SK-N-SH (cell line): ENCODE measurements at regions not wholly inside any gene's neighbourhood (a gene's known extent, or its start where the extent isn't known, plus 50 kb on each side); places are given as distances from the start of the nearest gene placed in this dataset.

Experiments
- CTCF ChIA-PET: fragments of 300-600, 350-600 bp; formaldehyde crosslinking; extraction: SDS; loops from one replicate; lab custom pipeline; 2021; lab: Yijun Ruan, JAX
- POLR2A ChIA-PET: fragments of 350-600 bp; sonication (Branson Sonifier 250); formaldehyde crosslinking; extraction: SDS; loops from one replicate; lab custom pipeline; 2020; ENCODE audit warnings: antibody characterized with exemption, inconsistent platforms; lab: Yijun Ruan, JAX
- DNase-seq: peaks from one replicate; pipeline ENCODE4 v3.0.0; 2012
- H2AFZ ChIP-seq: fragments of 200-600 bp; sonication (generic); 2 replicates; pipeline ENCODE4 v1.8.1; 2016; ENCODE audit warnings: antibody characterized with exemption, mild to moderate bottlenecking, low read depth
- H3F3A ChIP-seq: fragments of 200-600 bp; sonication (generic); replicated peaks from 2 replicates; pipeline ENCODE3; 2016; ENCODE audit warnings: antibody characterized with exemption, mild to moderate bottlenecking; ENCODE audit not compliant: insufficient read depth
- H3K27ac ChIP-seq, 2 experiments: fragments of 200-500 bp in 1 of 2; fragments of 200-600 bp in 1 of 2; sonication (Bioruptor generic) in 1 of 2; sonication (generic), shearing (Covaris generic) in 1 of 2; 2 replicates each; pipeline versions ENCODE4 v1.5.1 to v1.6.1; 2014 to 2016; ENCODE audit warnings: low read depth in 2 of 2, inconsistent platforms in 1 of 2, low read length in 1 of 2, mild to moderate bottlenecking in 1 of 2, mixed read lengths in 1 of 2
- H3K27me3 ChIP-seq: fragments of 200-600 bp; sonication (generic), shearing (Covaris generic); 2 replicates; pipeline ENCODE4 v1.6.1; 2016; ENCODE audit warnings: mixed run types; ENCODE audit not compliant: insufficient read depth
- H3K36me3 ChIP-seq, 2 experiments: fragments of 200-500 bp in 1 of 2; fragments of 200-600 bp in 1 of 2; sonication (Bioruptor generic) in 1 of 2; sonication (generic) in 1 of 2; replicated peaks in 1 of 2; 2 replicates each; pipeline versions ENCODE3 to v1.5.1; 2014 to 2016; ENCODE audit warnings: low read length in 1 of 2, mild to moderate bottlenecking in 1 of 2; ENCODE audit not compliant: insufficient read depth in 2 of 2, control insufficient read depth in 1 of 2
- H3K4me1 ChIP-seq, 2 experiments: fragments of 200-500 bp in 1 of 2; fragments of 200-600 bp in 1 of 2; sonication (Bioruptor generic) in 1 of 2; sonication (generic), shearing (Covaris generic) in 1 of 2; 2 replicates each; pipeline versions ENCODE4 v1.5.1 to v1.6.1; 2014 to 2016; ENCODE audit warnings: low read depth in 1 of 2, low read length in 1 of 2, mixed run types in 1 of 2; ENCODE audit not compliant: insufficient read depth in 2 of 2, control insufficient read depth in 1 of 2
- H3K4me2 ChIP-seq: fragments of 200-600 bp; sonication (generic), shearing (Covaris generic); 2 replicates; pipeline ENCODE4 v1.6.1; 2017; ENCODE audit warnings: mixed run types
- H3K4me3 ChIP-seq, 2 experiments: fragments of 200-500 bp in 1 of 2; fragments of 200-600 bp in 1 of 2; sonication (Bioruptor generic) in 1 of 2; sonication (generic), shearing (Covaris generic) in 1 of 2; 2 replicates each; pipeline versions ENCODE4 v1.5.1 to v1.8.1; 2014 to 2016; ENCODE audit warnings: low read depth in 2 of 2, inconsistent platforms in 1 of 2, low read length in 1 of 2, mild to moderate bottlenecking in 1 of 2, mixed read lengths in 1 of 2, moderate library complexity in 1 of 2
- H3K79me2 ChIP-seq: fragments of 200-600 bp; sonication (generic); 2 replicates; pipeline ENCODE4 v1.8.1; 2017; ENCODE audit warnings: mild to moderate bottlenecking; ENCODE audit not compliant: insufficient read depth
- H3K9ac ChIP-seq: fragments of 200-600 bp; sonication (generic); 2 replicates; pipeline ENCODE4 v1.6.1; 2017; ENCODE audit warnings: mixed run types
- H3K9me2 ChIP-seq: fragments of 200-600 bp; sonication (generic); 2 replicates; pipeline ENCODE4 v1.6.1; 2017; ENCODE audit warnings: mixed run types
- H3K9me3 ChIP-seq: fragments of 200-600 bp; sonication (generic); 2 replicates; pipeline ENCODE4 v1.6.1; 2017; ENCODE audit warnings: mixed run types, mild to moderate bottlenecking, moderate library complexity
- H4K20me1 ChIP-seq: fragments of 200-600 bp; sonication (generic); 2 replicates; pipeline ENCODE4 v1.6.1; 2017; ENCODE audit warnings: mild to moderate bottlenecking, mixed run types; ENCODE audit not compliant: insufficient read depth
- CHD2 ChIP-seq: fragments of 150-350 bp; IDR thresholded peaks from 2 replicates; pipeline ENCODE4 v1.6.1; 2018; ENCODE audit warnings: low read length; ENCODE audit not compliant: partially characterized antibody
- ELF1 ChIP-seq: IDR thresholded peaks from 2 replicates; pipeline ENCODE4 v1.4.0; 2012
- EP300 ChIP-seq, 2 experiments: IDR thresholded peaks; 2 replicates each; pipeline versions ENCODE4 v1.4.0 to v1.6.1; 2012; ENCODE audit warnings: borderline replicate concordance in 1 of 2, low read depth in 1 of 2, low read length in 1 of 2
- EZH2phosphoT487 ChIP-seq: fragments of 200-600 bp; sonication (generic); IDR thresholded peaks from 2 replicates; pipeline ENCODE4 v1.6.1; 2017; ENCODE audit warnings: low read depth, mixed run types, mild to moderate bottlenecking, antibody characterized with exemption, moderate library complexity, borderline replicate concordance
- FOSL2 ChIP-seq: IDR thresholded peaks from 2 replicates; pipeline ENCODE4 v1.4.0; 2012; ENCODE audit warnings: low read depth, mild to moderate bottlenecking, moderate library complexity, borderline replicate concordance
- FOXJ3 ChIP-seq: sonication (generic); formaldehyde crosslinking; IDR thresholded peaks from 2 replicates; pipeline ENCODE4 v1.5.1; 2020; ENCODE audit warnings: mild to moderate bottlenecking, missing genetic modification reagents
- FOXM1 ChIP-seq: IDR thresholded peaks from 2 replicates; pipeline ENCODE4 v1.4.0; 2012; ENCODE audit warnings: low read depth, mild to moderate bottlenecking
- GABPA ChIP-seq: IDR thresholded peaks from 2 replicates; pipeline ENCODE4 v1.4.0; 2012; ENCODE audit warnings: low read depth, mild to moderate bottlenecking
- GATA2 ChIP-seq: sonication (generic); formaldehyde crosslinking; IDR thresholded peaks from 2 replicates; pipeline ENCODE4 v1.5.0; 2020; ENCODE audit warnings: mild to moderate bottlenecking, missing genetic modification reagents
- MEF2A ChIP-seq: IDR thresholded peaks from 2 replicates; pipeline ENCODE4 v1.4.0; 2012; ENCODE audit warnings: low read depth, borderline replicate concordance
- MXI1 ChIP-seq: IDR thresholded peaks from 2 replicates; pipeline ENCODE4 v1.6.1; 2012; ENCODE audit warnings: mild to moderate bottlenecking, low read depth, low read length, improper control_type of control experiment
- NFIC ChIP-seq: IDR thresholded peaks from 2 replicates; pipeline ENCODE4 v1.4.0; 2012; ENCODE audit warnings: borderline replicate concordance
- NRF1 ChIP-seq: IDR thresholded peaks from 2 replicates; pipeline ENCODE4 v1.6.1; 2012; ENCODE audit warnings: low read depth, mild to moderate bottlenecking, low read length
- POLR2AphosphoS5 ChIP-seq: IDR thresholded peaks from 2 replicates; pipeline ENCODE4 v1.6.1; 2012; ENCODE audit warnings: low read depth, low read length
- RAD21 ChIP-seq: IDR thresholded peaks from 2 replicates; pipeline ENCODE4 v1.6.1; 2012; ENCODE audit warnings: mild to moderate bottlenecking, low read length
- RXRA ChIP-seq: IDR thresholded peaks from 2 replicates; pipeline ENCODE4 v1.4.0; 2012; ENCODE audit warnings: low read depth, mild to moderate bottlenecking, borderline replicate concordance
- SMC3 ChIP-seq: IDR thresholded peaks from 2 replicates; pipeline ENCODE4 v1.6.1; 2012; ENCODE audit warnings: low read depth, low read length, improper control_type of control experiment
- TAF1 ChIP-seq: IDR thresholded peaks from 2 replicates; pipeline ENCODE4 v1.6.1; 2012; ENCODE audit warnings: low read depth, mild to moderate bottlenecking, low read length, moderate library complexity, borderline replicate concordance
- TEAD4 ChIP-seq: IDR thresholded peaks from 2 replicates; pipeline ENCODE4 v1.4.0; 2012; ENCODE audit warnings: mild to moderate bottlenecking, borderline replicate concordance; ENCODE audit not compliant: insufficient read depth
- YY1 ChIP-seq: IDR thresholded peaks from 2 replicates; pipeline ENCODE4 v1.4.0; 2012; ENCODE audit warnings: low read depth, mild to moderate bottlenecking
- whole genome bisulfite sequencing: methylation state at CpG from one replicate; pipeline ENCODE4 v1.1.6; 2017; ENCODE audit warnings: low lambda C conversion rate; 5-methylcytosine and 5-hydroxymethylcytosine counted together
- TF ChIP-seq, protein P1 (sequence below): IDR thresholded peaks from 2 replicates; pipeline ENCODE4 v1.4.0; 2012; ENCODE audit warnings: low read depth, borderline replicate concordance
- TF ChIP-seq, protein P2 (sequence below): fragments of 150-350 bp; IDR thresholded peaks from 2 replicates; pipeline ENCODE4 v1.6.1; 2016; ENCODE audit warnings: mild to moderate bottlenecking, low read depth, low read length
- TF ChIP-seq, protein P3 (sequence below): IDR thresholded peaks from 2 replicates; pipeline ENCODE4 v1.4.0; 2012; ENCODE audit warnings: low read depth

DNA sequence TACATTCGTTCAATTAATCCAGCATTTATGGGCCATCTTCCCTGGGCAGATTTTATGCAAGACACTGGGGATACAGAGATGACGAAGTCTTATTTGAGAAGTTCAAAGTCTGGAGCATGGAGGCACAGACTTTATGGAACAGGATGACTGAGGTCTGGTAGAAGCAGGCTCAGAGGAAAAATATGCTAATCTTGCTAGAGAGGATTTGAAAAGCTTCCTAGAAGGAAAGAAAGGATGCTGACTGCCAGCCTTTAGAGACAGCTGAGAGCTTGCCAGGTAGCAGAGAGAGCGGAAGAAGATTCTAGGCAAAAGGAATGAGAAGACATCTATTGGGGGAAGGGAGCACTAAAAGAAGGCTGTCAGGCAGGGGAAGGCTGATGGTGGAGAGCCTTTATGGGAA, 75.5 kb upstream of the ATP5PO start:
- H4K20me1 ChIP-seq = no peaks in the 10 kb centered on the region
- no peak for DNase-seq
- TF ChIP-seq NFIC (no peak), ELF1 (no peak), TAF1 (no peak), RAD21 (no peak), YY1 (no peak), SMC3 (no peak), GATA2 (CRISPR knock-in tag) (no peak)

DNA sequence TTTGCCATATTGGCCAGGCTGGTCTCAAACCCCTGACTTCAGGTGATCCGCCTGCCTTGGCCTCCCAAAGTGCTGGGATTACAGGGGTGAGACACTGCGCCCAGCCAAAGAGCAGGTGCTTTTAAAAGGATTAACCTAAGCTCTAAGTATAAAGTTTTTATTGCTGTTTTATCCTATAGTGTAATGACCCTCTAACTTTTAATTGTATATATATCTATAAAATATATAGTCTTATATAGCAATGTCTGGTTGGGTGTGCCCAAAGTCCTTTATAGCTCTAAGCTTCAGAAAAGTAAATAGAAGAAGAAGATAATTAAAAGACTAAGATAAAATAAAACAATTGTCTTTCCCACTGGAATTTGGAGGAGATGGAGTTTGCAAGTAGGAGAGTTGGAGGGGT, 73.8 kb upstream of the ATP5PO start:
- Histone ChIP-seq H3K4me1 (no peaks in the 10 kb centered on the region), H3F3A (no peaks in the 10 kb centered on the region), H4K20me1 (no peaks in the 10 kb centered on the region), H2AFZ (no peak overlapping the region), H3K36me3 (no peaks in the 10 kb centered on the region), H3K27me3 (no peaks in the 10 kb centered on the region), H3K4me2 (no peak overlapping the region), H3K27ac (no peak overlapping the region), H3K9me2 (no peaks in the 10 kb centered on the region), H3K79me2 (no peaks in the 10 kb centered on the region), H3K4me3 (no peak overlapping the region), H3K9me3 (no peaks in the 10 kb centered on the region)
- POLR2A ChIA-PET = no interaction called here
- no peak for DNase-seq
- 66% methylated on average over 2 of the region's 2 CpGs for WGBS
- CTCF ChIA-PET = no interaction called here
- no peak for TF ChIP-seq FOXM1
- TF ChIP-seq, all 33 proteins: peak for 0
- no peak overlapping the region for H3K9ac ChIP-seq

More for the DNA sequence above, 75.5 kb upstream of the ATP5PO start:
- Histone ChIP-seq H3K9me2 (no peaks in the 10 kb centered on the region), H3K4me1 (no peaks in the 10 kb centered on the region), H3K4me3 (no peak overlapping the region), H3K36me3 (no peaks in the 10 kb centered on the region), H3K9me3 (0 out of 2 replicates have a peak, but pooled peaks cover 3% of the 10 kb centered on the region), H3K9ac (no peak overlapping the region), H3F3A (no peaks in the 10 kb centered on the region), H2AFZ (no peak overlapping the region), H3K27me3 (no peaks in the 10 kb centered on the region), H3K79me2 (no peaks in the 10 kb centered on the region), H3K4me2 (no peak overlapping the region), H3K27ac (no peak overlapping the region)
- ChIA-PET POLR2A (no interaction called here), CTCF (no interaction called here)
- 43% methylated on average over 3 of the region's 3 CpGs for WGBS

DNA sequence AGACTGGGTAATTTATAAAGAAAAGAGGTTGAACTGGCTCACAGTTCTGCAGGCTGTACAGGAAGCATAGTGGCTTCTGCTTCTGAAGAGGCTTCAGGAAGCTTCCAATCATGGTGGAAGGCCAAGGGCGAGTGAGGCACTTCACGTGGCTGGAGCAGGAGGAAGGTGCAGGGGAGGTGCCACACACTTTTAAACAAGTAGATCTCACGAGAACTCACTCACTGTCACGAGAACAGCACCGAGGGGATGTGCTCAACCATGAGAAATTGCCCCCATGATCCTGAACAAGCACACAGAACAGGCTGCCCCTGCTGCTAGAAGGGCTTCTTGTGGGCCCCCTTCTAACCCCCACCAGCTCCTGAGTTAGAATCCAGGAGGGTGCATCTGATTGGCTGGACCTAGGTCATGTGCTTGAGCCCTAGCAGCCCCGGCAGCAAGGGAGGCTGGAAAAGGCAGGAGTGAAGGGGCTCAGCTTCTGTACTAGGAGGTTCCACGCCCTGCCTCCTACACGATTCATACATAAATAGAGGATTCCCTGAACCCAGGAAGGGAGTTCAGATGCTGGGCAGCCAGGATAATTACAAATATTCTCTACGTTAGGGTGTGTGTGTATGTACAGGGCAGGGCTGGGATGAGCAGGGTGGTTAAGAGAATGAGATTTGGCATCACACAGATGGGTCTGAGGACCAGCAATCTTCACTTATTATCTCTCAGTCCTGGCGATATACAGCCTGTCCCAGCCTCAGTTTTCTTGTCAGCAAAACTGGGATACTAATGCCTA, 72.8 kb upstream of the ATP5PO start:
- WGBS = 72% methylated on average over 10 of the region's 10 CpGs
- ChIA-PET CTCF (no interaction called here), POLR2A (no interaction called here)
- Histone ChIP-seq H3F3A (no peaks in the 10 kb centered on the region), H2AFZ (no peak overlapping the region), H3K27me3 (no peaks in the 10 kb centered on the region), H3K9ac (no peak overlapping the region), H3K4me2 (no peak overlapping the region), H3K9me3 (no peaks in the 10 kb centered on the region), H3K4me1 (no peaks in the 10 kb centered on the region), H3K79me2 (no peaks in the 10 kb centered on the region), H4K20me1 (no peaks in the 10 kb centered on the region), H3K27ac (no peak overlapping the region), H3K4me3 (no peak overlapping the region), H3K9me2 (no peaks in the 10 kb centered on the region), H3K36me3 (no peaks in the 10 kb centered on the region)
- DNase-seq = no peak
- TF ChIP-seq FOSL2 (no peak), MEF2A (no peak), EZH2phosphoT487 (no peak), EP300 (IDR thresholded peaks at IDR 0.05; ENCODE audit: borderline replicate concordance in 1 of 2, low read depth in 1 of 2, low read length in 1 of 2) (no peak), RXRA (no peak), TEAD4 (no peak), POLR2AphosphoS5 (no peak), CHD2 (no peak), MXI1 (no peak), GATA2 (CRISPR knock-in tag) (no peak), FOXM1 (no peak), FOXJ3 (CRISPR knock-in tag) (no peak), GABPA (no peak), RAD21 (no peak), NRF1 (no peak), YY1 (no peak)
- TF ChIP-seq, protein P1, sequence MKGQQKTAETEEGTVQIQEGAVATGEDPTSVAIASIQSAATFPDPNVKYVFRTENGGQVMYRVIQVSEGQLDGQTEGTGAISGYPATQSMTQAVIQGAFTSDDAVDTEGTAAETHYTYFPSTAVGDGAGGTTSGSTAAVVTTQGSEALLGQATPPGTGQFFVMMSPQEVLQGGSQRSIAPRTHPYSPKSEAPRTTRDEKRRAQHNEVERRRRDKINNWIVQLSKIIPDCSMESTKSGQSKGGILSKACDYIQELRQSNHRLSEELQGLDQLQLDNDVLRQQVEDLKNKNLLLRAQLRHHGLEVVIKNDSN = no peak
- TF ChIP-seq, protein P2, sequence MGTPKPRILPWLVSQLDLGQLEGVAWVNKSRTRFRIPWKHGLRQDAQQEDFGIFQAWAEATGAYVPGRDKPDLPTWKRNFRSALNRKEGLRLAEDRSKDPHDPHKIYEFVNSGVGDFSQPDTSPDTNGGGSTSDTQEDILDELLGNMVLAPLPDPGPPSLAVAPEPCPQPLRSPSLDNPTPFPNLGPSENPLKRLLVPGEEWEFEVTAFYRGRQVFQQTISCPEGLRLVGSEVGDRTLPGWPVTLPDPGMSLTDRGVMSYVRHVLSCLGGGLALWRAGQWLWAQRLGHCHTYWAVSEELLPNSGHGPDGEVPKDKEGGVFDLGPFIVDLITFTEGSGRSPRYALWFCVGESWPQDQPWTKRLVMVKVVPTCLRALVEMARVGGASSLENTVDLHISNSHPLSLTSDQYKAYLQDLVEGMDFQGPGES = no peak
- TF ChIP-seq, protein P3, sequence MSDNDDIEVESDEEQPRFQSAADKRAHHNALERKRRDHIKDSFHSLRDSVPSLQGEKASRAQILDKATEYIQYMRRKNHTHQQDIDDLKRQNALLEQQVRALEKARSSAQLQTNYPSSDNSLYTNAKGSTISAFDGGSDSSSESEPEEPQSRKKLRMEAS = no peak
